GM18502 (cell line): ENCODE measurements at regions not wholly inside any gene's neighbourhood (a gene's known extent, or its start where the extent isn't known, plus 50 kb on each side); places are given as distances from the start of the nearest gene placed in this dataset.
"Not testable (repeated sequence)": the region's sequence is repeated elsewhere in the genome, so short reads cannot be mapped to it uniquely, and the experiment has no call there.

ENCODE experiments used
- ATAC-seq: cut with Tn5 transposase; IDR thresholded peaks from one replicate; pipeline ENCODE4 v1.9.1; 2021; ENCODE audit warnings: mild to moderate bottlenecking; ENCODE audit not compliant: unreplicated experiment, poor library complexity

DNA sequence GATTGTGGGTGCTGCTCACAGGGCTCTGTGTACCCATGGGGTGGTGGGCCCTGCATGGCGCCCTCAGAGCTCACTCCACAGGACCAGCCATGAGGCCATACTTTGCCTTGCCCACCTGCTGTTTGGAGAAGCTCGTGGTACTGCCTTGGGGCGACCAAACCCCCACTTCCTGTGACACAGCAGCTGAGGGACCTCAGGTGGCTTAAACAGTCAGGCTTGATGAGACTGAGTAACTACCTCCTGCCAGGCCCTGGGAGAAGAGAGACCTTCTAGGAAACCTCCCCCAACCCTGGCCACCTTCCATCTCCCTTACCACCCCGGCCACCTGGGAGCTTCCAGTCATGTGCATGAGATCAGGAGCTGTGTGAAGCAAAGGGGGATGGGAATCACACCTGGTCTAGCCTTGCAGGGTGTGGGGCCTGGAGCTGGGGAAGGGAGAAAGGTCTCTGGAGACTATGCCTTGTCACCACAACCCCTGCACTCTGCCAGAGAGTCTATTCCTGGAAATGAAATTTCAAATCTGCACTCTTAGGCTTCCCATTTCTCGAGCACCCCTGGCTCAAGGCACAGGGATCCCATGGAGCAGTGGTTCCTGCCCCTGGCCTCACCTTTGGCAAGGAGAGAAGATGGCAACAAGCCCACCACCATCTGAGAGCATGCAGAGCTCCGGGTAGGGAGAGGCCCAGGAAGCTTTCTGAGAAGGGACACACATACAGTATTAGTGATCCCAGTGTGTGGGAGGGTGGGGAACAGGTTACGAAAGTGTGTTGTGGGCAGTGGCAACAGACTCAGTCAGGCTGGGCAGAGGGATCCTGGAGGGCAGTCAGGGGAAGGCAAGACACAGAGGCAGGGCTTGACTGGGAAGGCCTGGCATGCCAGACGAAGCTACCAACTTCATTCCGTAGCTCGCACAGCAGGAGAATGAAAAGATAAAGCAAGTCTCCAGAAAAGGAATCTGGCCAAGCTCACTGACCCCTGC, 125.0 kb downstream of the URI1 start:
- no peak for ATAC-seq

GRCh38 chr19:30067956-30068506, 126.0 kb downstream of the URI1 start:
- ATAC-seq, result not testable (repeated sequence)

DNA sequence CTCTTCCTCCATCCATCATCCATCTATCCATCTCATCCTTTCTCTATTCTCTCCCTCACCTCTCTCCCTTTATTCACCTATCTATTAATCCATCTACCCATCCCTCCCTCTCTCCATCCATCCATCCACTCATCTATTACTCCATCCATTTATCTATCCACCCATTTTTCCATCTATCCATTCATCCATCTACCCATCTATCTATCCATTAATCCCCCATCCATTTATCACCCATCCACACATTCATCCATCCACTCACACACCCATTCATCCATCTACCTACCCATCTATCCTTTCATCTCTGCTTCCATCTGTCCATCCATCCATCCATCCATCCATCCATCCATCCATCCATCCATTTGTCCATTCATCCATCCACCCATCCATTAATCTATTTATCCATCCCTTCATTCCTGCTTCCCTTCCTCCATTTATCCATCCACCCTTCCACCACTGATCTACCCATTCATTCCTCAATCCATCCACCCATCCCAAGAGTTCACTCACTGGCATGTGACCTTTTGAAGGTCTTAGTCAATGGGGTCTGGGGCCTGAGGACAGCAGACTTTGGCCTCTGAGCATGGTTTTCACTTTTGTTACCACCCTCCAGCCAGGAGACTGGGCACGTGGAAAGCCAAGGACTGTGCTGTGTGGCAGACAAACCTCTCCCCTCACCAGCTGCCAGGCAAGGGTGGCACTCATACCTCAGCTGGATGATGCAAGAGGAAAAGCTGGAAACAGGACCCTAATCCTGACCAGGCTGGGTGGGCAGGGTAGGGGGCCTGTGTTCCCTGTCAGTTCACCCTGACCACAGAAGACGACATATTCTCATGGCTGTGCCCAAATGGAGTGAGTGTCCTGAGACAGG, 126.7 kb downstream of the URI1 start:
- ATAC-seq, result no peak

DNA sequence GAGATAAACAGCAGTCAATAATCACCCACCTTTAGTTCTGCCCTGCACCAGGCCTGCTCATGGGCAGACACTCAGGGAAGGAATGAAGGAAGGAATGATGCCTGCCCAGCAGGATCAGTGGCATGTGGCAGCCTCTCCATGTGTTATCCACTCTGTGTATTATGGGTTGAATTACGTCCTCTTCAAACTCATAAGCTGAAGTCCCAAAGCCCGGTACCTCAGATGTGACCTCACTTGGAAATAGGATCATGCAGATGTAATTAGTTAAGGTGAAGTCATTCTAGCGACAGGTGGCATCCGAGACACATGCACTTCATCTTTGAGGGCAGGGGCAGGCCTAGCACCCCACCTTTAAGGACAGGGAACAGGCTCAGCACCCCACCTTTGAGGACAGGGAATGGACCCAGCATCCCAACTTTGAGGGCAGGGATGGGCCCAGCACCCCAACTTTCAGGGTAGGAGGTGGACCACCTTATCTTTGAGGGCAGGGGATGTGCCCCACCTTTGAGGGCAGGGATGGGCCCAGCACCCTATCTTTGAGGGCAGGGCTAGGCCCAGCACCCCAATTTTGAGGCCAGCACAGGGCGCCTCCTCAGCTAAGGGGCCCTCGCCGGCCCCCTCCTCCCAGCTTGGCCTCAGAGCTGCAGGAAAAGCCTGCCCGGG, 127.6 kb downstream of the URI1 start:
- ATAC-seq, result no peak

- no peak for ATAC-seq
Measured at GRCh38 chr19:30070198-30070967, 128.3 kb downstream of the URI1 start.

GRCh38 chr19:30070968-30071632, 129.1 kb downstream of the URI1 start:
- no peak for ATAC-seq

DNA sequence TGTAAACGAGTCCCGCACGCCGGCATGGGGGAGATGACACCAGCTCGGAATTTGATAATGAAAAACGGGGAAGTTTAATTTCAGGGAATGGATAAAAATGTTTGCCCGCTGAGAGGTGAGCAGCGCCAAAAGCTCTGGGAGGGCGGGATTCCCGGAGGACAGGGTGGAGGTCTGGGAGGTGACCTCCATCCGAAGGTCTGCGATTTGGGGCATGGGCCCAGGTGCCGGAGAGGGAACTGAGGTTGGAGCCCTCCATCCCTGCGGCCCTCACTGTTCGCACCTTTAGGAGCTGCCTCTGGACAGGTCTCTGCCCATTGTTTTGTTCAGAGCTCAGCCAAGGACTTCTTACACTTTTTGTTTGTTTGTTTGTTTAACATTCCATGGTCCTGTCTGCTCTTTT, 129.8 kb downstream of the URI1 start:
- no peak for ATAC-seq

DNA sequence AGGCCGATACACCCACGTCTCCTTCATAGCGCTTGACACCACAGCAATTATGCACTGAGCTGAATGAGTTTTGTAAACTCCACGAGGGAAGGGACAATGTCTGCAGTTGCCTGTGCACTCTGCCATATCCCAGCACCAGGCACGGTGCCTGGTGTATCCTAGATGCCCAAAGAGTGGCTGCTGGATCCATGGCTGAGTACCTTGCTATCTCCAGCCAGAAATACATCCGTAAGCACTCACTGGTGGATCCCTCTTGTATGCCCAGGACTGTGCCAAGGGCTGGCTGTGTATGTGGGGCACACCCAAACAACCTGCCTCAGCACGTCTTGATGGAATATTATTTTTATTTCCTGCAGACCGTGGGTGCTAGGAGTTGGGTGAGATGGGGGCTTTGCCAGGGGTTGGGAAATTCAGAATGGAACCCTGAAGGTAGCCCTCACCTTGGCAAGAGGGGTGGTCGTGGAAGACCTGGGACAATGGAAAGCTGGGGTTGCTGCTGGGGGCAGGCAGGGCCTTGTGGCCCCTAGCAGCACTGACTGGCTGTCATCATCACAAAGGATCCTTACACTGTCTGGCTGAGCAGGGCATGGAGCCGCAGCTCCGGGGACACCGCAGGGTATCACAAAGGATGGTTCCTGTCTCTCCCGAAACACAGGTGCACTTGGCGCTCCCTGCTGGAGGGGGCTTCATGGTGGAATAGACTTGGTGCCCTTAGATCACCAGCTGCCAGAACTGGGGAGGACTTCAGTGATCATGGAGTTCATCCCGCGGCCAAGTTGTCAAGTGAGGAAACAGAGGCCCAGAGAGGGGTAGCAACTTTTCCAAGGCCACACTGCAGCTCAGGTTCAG, 131.3 kb downstream of the URI1 start:
- ATAC-seq, result no peak

DNA sequence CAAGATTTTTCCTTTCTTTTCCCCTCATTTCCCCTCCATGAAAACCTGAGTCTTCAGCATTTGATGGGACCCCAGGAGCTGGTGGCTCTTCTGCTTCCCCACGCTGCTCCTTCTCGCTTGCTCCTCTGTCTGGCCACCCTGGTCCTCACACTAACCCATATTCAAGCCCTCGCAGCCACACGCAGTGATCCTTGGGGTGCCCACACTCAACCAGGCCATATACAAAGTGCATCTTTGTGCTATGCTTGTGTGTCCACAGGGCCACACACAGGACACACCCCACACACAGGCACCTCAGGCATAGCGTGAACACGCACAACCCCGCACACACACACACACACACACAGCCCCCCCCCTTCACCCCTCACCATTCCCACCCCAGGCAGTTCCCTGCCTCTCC, 132.1 kb downstream of the URI1 start:
- ATAC-seq, result no peak

- no peak for ATAC-seq
Measured at GRCh38 chr19:30074741-30075715, 133.0 kb downstream of the URI1 start.

- no peak for ATAC-seq
Measured at GRCh38 chr19:30076101-30076551, 134.1 kb downstream of the URI1 start.

- no peak for ATAC-seq
Measured at GRCh38 chr19:30076751-30077670, 135.0 kb downstream of the URI1 start.

DNA sequence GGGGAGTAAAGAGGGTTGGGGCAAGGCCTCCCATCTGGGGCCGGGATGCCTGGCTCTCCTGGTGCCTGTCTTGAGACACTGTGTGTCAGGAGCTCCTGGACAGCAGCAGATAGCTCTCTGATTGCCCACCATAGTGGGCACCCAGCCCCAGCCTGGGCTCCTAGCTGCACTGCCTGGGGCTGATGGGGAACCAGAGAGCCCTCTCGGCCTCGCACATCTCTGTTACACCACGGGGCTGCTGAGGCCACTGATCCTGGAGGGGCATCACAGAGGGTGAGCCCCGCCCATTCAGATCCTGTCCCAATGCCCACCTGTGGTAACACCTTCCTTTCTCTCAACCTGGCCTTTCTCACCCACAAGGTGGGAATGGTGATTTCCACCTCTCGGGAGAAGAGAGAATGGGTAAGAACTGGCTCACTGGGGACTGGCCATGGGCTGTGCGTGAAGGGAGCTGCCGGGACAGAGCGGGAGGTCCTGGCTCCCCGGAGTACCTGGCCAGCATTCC, 135.9 kb downstream of the URI1 start:
- no peak for ATAC-seq

DNA sequence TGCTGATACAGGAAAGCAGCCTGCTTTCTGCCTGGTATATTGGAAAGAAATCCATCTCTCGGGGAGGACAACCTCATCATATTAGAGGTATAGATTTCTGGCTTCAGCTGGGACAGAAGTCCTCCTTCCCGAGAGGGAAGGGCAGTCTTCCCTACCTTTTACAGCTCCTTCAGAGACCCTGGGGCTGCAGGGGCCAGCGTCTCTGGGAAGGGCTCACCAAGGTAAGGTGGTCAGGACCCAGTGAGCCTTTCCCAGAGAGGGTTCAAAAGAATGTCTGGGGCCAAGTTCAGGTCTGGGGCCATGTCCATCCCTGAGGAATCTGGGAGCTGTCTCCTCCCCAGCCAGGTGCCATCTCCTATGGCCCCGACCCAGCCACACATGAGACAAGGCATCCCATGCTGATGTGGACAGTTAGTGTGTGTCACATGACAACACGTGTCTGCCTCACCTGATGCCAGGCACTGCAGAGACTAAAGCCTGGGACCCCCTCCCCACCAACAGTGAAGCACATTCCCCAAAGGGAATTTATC, 136.4 kb downstream of the URI1 start:
- no peak for ATAC-seq

GRCh38 chr19:30079200-30079599, 137.2 kb downstream of the URI1 start:
- ATAC-seq, result no peak
